ENCODE measurements at regions not wholly inside any gene's neighbourhood (a gene's known extent, or its start where the extent isn't known, plus 50 kb on each side); places are given as distances from the start of the nearest gene placed in this dataset.

DNA sequence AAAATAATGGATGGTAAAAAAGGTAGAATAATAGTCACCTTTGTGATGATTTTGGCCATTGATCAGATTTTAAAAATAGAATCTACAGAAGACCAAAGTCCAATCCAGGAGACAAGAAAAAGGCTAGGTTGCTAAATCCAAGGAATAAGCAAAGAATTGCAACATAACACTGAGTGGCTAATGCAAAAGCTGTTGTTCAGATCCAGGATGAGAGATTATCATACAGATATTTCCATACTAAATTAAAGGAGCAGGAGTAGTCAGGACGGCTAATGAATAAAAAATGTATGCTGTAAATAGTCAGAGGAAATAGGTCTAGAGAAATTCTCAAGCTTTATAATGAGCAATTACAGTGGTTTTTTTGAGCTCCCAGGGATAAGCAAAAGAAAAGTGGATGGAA, 745.9 kb upstream of the ACVR2A start:
- no peak for DNase-seq

GRCh38 chr2:147097747-147098146, 747.1 kb upstream of the ACVR2A start:
- DNase-seq = no peak

- DNase-seq = no peak
These were observed 748.2 kb upstream of the ACVR2A start for GRCh38 chr2:147096671-147097070.

- DNase-seq = no peak
These were observed 749.5 kb upstream of the ACVR2A start for GRCh38 chr2:147095376-147095775.

DNA sequence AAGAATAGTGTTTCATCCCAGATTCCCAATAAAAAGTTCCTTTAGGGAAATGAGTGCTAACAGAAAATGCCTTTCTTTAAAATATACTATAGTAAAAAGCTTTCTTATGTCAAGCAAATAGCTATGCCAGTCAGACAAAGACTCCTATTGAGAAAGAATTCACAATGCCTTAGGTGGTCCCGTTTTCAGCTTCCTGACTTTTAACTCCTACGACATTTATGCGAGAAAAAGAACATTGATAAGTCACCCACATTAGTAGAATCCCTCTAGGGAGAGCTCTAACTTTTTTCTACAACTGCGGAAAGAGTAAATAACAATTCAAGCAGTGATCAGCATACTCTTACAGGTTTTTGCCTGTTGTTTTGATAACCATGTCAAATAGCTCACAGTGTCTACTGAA, 750.8 kb upstream of the ACVR2A start:
- DNase-seq = no peak

DNA sequence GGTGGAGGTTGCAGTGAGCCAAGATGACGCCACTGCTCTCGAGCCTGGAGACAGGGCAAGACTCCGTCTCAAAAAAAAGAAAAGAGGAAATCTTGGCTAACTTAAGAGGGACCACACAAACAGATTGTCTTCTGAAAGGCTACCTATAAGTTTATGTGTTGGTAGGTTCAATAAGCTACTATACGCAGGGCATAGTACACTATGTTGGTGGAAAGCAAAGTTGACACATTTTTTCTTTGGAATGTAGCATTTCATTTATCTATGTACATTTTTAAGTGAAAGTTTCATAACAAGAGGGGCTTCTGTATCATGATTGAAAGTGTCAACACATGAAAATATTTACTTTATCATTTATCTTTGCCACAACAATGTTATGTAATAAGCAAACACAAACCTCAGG, 752.6 kb upstream of the ACVR2A start:
- no peak for DNase-seq

DNA sequence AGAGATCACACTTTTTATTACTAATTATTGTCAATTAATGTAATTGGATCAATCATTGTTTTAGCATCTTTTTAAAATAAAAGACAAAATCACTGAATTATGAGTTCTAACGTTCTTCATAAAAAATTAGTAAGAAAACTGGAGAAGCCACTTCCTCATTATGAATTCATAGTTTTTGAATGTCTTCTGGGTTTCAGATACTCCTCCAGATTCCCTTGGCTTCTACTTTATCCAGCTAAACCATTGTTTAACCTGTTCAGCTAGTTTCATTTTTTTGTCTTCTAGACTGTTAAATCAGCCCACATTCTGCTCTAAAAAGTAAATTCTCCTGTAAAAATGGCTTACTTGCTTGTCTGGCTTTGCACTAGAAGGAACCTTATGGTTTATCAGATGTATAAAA, 753.4 kb upstream of the ACVR2A start:
- DNase-seq = no peak

DNA sequence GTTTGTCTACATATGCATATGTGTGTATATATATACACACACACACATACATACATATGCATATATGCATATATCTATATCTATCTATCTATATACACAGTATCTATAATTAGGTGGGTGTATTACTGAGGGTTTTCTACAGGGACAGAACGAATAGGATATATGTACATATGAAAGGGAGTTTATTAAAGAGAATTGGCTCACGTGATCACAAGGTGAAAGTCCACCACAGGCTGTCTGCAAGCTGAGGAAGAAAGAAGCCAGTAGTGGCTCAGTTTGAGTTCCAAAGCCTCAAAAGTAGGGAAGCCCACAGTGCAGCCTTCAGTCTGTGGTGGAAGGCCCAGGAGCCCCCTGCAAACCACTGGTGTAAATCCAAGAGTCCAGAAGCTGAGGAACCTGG, 756.0 kb upstream of the ACVR2A start:
- no peak for DNase-seq

DNA sequence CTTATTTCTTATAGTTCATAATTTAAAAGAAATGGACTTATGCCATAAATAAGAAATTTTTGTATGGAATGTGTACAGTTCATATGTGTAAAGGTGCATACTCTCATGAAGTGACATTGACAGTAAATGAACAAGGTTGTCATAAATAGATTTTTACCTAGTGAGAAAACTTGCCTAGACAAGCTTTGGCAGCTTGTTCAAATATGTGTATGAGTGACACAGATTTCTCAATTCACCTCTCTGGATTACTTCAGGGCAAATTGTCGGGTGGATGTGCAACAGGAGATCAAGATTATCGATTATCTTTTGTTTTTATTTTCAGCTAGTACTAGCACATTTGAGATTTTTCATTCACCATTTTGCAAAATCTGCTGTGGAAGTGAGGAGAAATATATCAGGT, 758.1 kb upstream of the ACVR2A start:
- no peak for DNase-seq

- DNase-seq = no peak
These were observed 761.2 kb upstream of the ACVR2A start for GRCh38 chr2:147083664-147084063.

DNA sequence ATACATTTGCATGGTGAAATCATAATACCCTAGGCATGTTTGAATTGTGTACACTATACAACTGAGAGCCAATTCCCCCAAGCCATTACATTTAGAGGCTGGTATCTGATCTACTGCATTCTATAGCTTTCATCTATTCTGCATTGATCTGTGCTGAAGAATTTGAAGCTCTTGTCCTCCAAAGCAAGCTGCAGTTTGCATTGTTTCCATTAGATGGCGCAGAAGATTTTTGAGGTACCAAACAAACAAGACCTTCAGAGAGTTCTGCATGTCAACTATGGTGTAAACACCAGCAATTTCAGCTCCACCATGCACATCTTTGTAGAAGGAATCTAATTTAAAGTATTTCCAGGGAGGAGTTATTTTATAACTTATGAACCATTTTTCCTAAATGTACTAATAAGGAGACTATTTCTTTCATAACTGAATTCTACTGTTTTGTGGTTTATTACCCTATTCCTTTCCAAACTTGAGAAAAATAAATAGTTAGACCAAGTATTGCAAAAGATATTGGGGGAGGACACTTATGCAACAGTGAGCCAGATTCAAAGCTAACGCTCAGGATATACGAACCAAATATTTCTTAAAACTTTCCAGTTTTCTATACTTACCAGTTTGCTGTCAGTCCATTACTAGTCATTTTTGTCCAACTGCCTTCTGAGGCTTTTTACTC, 761.8 kb upstream of the ACVR2A start:
- DNase-seq = peak; percentile 60

- no peak for DNase-seq
These were observed 763.0 kb upstream of the ACVR2A start for GRCh38 chr2:147081831-147082230.

DNA sequence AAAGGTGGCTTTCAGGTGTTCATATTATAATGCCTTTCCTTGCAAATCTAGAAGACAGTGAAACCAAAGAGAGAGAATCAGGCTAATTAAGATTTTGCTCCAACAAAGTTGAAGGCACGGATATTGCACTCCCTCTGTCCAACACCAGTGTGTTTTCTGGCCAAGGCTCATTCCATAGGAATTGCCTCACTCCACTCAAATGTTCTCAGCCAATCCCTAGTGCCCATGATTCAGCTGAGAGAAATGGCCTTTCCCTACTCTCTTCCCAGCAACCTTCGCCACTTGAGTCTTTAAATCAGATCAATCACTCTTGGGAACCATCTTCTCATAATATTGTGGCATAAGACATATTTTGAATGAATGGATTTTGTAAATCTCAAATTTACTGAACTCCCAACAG, 768.2 kb upstream of the ACVR2A start:
- no peak for DNase-seq

DNA sequence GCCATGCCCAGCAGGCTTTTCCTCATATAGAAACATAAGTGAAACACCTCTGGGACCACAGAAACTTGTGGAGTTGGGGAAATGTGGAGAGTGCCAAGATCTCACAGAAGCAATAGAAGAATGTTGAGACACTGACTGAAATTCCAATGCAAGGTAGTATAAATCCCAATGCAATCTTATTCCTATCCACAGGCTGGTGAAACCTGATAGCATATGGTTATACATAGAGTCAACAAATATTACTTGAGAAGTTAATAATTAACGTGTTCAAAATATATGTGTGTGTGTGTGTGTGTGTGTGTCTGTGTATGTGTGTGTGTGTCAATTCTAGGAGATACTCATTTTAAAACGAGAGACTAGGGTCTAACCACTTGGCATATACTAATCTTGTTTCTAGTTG, 776.8 kb upstream of the ACVR2A start:
- DNase-seq = peak; percentile 29

DNA sequence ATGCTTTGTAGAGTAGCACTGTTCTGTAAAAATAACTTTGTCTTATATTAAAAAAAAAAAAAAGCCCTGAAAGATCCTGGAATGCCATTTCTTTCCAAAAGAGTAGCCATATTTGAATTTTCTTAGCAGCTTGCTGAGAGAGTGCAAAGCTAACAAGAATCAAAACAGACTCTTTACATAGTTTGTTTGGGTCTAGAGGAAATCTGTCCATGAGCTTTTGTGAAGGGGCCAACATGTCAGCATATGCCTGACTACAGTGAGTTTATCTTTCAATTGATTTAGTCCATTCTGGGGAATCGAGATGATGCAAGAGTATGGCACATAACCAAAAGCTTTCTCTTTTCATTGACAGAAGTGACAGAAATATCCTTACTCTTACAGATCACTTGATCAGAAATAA, 777.7 kb upstream of the ACVR2A start:
- no peak for DNase-seq

- DNase-seq = no peak
These were observed 782.8 kb upstream of the ACVR2A start for GRCh38 chr2:147062073-147062472.

GRCh38 chr2:147061269-147061668, 783.6 kb upstream of the ACVR2A start:
- DNase-seq = peak; percentile 31

- no peak for DNase-seq
These were observed 786.8 kb upstream of the ACVR2A start for GRCh38 chr2:147057892-147058490.

DNA sequence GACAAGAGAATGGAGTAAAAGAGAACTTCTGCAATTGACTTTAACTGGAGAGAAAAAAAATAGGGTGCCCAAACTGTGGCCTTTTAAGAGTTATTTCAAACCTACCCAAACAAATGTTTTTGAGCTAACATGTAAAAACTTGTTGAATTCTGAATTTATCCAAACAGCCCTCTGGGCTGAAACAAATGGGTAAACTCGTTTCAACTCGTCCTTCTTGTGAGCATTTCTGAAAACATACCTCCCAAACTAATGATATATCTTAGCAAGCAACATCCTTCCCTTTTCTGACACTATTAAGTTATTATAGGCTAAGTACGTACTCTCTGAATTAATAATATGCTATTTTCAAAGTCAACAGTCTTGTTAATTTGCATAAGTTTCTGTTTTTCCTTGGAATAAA, 793.0 kb upstream of the ACVR2A start:
- peak; percentile 23 for DNase-seq

DNA sequence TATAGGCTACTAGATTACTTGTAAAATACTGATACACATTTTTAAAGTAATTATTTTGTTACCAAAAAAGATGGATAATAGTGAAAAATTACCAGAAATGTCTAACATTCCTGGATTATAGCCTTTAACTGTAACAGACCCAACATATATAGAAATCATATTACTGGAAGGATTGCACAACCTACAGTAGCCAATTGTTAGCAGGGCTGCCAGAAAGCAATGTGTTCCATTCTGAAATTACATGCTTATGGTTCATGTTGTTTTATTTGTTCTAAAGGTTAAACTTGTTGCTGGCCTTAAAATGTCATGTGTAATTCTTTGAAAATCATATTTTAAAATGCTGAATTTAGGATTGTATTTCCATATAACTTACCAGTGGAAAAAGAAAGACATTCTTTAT, 793.6 kb upstream of the ACVR2A start:
- DNase-seq = no peak

- no peak for DNase-seq
These were observed 794.9 kb upstream of the ACVR2A start for GRCh38 chr2:147049957-147050356.

DNA sequence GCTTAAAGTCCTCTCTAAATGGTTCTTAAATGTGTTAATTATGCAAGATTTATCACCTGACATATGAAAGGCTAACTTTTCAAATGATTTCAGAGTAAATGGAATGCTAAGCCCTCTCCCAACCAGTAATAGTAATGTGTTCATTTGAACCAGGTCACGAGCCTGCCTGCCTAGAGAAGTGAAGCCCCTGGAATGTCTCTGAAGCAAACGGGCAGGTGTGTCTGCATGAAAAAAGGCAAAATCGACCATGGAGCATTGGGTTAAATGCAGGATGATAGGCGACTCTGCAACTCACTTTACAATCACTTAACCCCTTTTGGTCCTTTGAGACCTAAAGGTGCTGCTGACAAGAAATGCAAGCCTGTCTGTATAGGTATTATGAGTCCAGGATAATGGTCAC, 798.4 kb upstream of the ACVR2A start:
- no peak for DNase-seq

DNA sequence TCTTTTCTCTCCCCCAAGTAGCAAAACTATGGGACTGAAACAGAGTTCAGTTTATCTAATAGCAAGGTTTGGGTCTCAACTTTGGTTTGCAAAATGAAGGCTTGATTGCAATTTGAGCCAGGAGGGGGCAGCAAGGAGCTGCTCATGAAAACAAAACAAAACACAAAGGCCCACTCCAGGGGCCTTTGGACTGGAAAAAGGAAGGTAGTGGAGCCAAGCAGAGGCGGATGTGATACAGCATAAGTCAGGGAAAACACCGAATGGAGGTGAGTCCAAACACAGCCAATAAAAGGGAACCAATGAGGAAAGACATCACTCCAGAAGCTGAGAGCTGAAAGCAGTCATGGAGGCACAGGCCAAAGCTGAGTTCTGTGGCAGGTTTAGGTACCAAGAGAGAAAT, 799.7 kb upstream of the ACVR2A start:
- peak; percentile 22 for DNase-seq

DNA sequence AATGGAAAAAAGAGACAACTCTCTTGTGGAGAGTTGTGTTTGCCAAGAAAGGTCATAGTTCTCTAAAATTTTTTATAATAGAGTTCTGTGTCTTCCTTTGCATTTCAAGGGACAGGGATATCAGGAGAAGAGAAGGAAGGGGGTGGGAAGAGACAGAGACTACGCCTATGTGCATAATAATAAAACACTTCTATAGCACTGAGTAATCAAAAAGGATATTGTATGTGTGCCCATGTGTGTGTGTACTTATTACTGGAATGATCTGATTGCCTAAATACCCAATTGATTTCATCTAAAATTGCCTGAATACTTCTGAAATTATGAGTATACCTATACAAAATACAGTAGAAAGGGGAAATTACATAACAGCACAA, 803.7 kb upstream of the ACVR2A start:
- DNase-seq = no peak

All from NCI-H2171 treated with DMSO at 0.1 percent for 48 hours (cell line).